K562 (cell line): ENCODE measurements at regions not wholly inside any gene's neighbourhood (a gene's known extent, or its start where the extent isn't known, plus 50 kb on each side); places are given as distances from the start of the nearest gene placed in this dataset.

Experiments
- ATAC-seq: fragments of 200-7000 bp; cut with Tn5 transposase; 3 replicates; pipeline ENCODE4 v1.9.1; 2020; ENCODE audit warnings: moderate library complexity
- BruUV-seq: library from RNA; stranded (reverse); fragments of 400-500 nt; replicated peaks from 2 replicates; lab custom pipeline; 2021; lab: Mats Ljungman, UMichigan
- CTCF ChIA-PET: fragments of 300-600 bp; formaldehyde crosslinking; extraction: SDS; loops from one replicate; lab custom pipeline; 2021; ENCODE audit warnings: low intra/inter-chr PET ratio; lab: Yijun Ruan, JAX
- POLR2A ChIA-PET: fragments of 300-600, 350-650 bp; sonication (Branson Sonifier 250); formaldehyde crosslinking; extraction: SDS; loops from one replicate; lab custom pipeline; 2021; ENCODE audit warnings: antibody characterized with exemption, inconsistent platforms; lab: Yijun Ruan, JAX
- DNase-seq, 4 experiments: peaks; one replicate each; pipeline versions ENCODE4 v3.0.0 to v3.0.0-alpha.2; 2011 to 2018; ENCODE audit warnings: low spot score in 3 of 4, mixed read lengths in 3 of 4; ENCODE audit errors: extremely low read depth in 1 of 4
- FAIRE-seq: peaks from 2 replicates; lab custom pipeline; 2011; peaks lifted over from hg19 to GRCh38; lab: Jason Lieb, UNC
- H2AFZ ChIP-seq: 2 replicates; pipeline ENCODE4 v1.6.0; 2011; ENCODE audit warnings: low read depth, low read length, control low read depth, inconsistent platforms
- H3K27ac ChIP-seq: fragments of 200-600 bp; 3 replicates; pipeline ENCODE4 v1.8.0; 2011; ENCODE audit warnings: low read depth, mild to moderate bottlenecking, control low read depth, inconsistent platforms, low read length, moderate library complexity, mixed read lengths; ENCODE audit errors: extremely low read depth
- H3K27me3 ChIP-seq, 2 experiments: fragments of 300-600 bp in 1 of 2; 2 replicates in 1 of 2; 3 replicates in 1 of 2; pipeline versions ENCODE4 v1.6.0 to v1.8.0; 2011; ENCODE audit warnings: inconsistent platforms in 2 of 2, low read length in 2 of 2, mild to moderate bottlenecking in 1 of 2, mixed read lengths in 1 of 2, moderate library complexity in 1 of 2; ENCODE audit not compliant: control insufficient read depth in 2 of 2, insufficient read depth in 2 of 2
- H3K36me3 ChIP-seq: fragments of 300-600 bp; 3 replicates; pipeline ENCODE4 v1.8.0; 2011; ENCODE audit warnings: mild to moderate bottlenecking, low read length, inconsistent platforms; ENCODE audit not compliant: control insufficient read depth, insufficient read depth
- H3K4me1 ChIP-seq, 2 experiments: fragments of 200-600 bp in 1 of 2; replicated peaks in 1 of 2; 2 replicates in 1 of 2; 3 replicates in 1 of 2; pipeline versions ENCODE4 v1.5.1 to v1.8.0; 2011; ENCODE audit warnings: inconsistent platforms in 2 of 2, low read length in 2 of 2, mild to moderate bottlenecking in 1 of 2, mixed read lengths in 1 of 2, moderate library complexity in 1 of 2; ENCODE audit not compliant: control insufficient read depth in 2 of 2, insufficient read depth in 2 of 2
- H3K4me2 ChIP-seq: 2 replicates; pipeline ENCODE4 v1.6.1; 2011; ENCODE audit warnings: low read length, control low read depth, inconsistent platforms, mixed read lengths; ENCODE audit not compliant: insufficient read depth
- H3K4me3 ChIP-seq: fragments of 200-600 bp; sonication (generic), shearing (Covaris generic); 2 replicates; pipeline ENCODE4 v1.5.1; 2016; ENCODE audit warnings: control low read depth, inconsistent platforms
- H3K79me2 ChIP-seq: fragments of 200-600 bp; 3 replicates; pipeline ENCODE4 v1.8.0; 2011; ENCODE audit warnings: low read length, inconsistent platforms; ENCODE audit not compliant: control insufficient read depth, insufficient read depth
- H3K9ac ChIP-seq, 2 experiments: 2 replicates each; pipeline versions ENCODE4 v1.6.0 to v1.6.1; 2011; ENCODE audit warnings: low read depth in 2 of 2, low read length in 2 of 2, control low read depth in 1 of 2, inconsistent platforms in 1 of 2, mild to moderate bottlenecking in 1 of 2, mixed read lengths in 1 of 2; ENCODE audit not compliant: insufficient read depth in 1 of 2
- H3K9me1 ChIP-seq: one replicate; pipeline ENCODE4 v1.6.0; 2011; ENCODE audit warnings: inconsistent platforms, mild to moderate bottlenecking, low read length, moderate library complexity; ENCODE audit not compliant: control insufficient read depth, insufficient read depth
- H3K9me3 ChIP-seq: replicated peaks from 2 replicates; pipeline ENCODE4 v1.5.1; 2011; ENCODE audit warnings: low read depth, low read length, inconsistent platforms; ENCODE audit not compliant: control insufficient read depth, insufficient read depth
- H4K20me1 ChIP-seq: replicated peaks from 2 replicates; pipeline ENCODE4 v1.6.1; 2011; ENCODE audit warnings: low read length, inconsistent platforms, mixed read lengths; ENCODE audit not compliant: control insufficient read depth, insufficient read depth
- AFF1 ChIP-seq, 2 experiments: fragments of 450-650 bp; IDR thresholded peaks; 2 replicates each; pipeline ENCODE4 v1.6.1; 2018; ENCODE audit warnings: mild to moderate bottlenecking in 2 of 2, low read depth in 1 of 2; ENCODE audit not compliant: partially characterized antibody in 2 of 2
- BRF2 ChIP-seq: IDR thresholded peaks from 3 replicates; pipeline ENCODE4 v1.6.1; 2011; ENCODE audit warnings: borderline replicate concordance, mild to moderate bottlenecking; ENCODE audit not compliant: insufficient read length, insufficient read depth
- CBFB ChIP-seq: sonication (generic); formaldehyde crosslinking; IDR thresholded peaks from 2 replicates; pipeline ENCODE4 v1.4.0; 2020; ENCODE audit warnings: mild to moderate bottlenecking, missing genetic modification reagents
- CREB3L1 ChIP-seq: fragments of 450-650 bp; IDR thresholded peaks from 2 replicates; pipeline ENCODE4 v1.6.1; 2014; ENCODE audit warnings: low read depth, mild to moderate bottlenecking, moderate library complexity, borderline replicate concordance
- CTBP1 ChIP-seq: fragments of 450-650 bp; IDR thresholded peaks from 2 replicates; pipeline ENCODE4 v1.6.1; 2016; ENCODE audit warnings: borderline replicate concordance
- JUN ChIP-seq, 2 experiments: sonication (generic) in 1 of 2; formaldehyde crosslinking in 1 of 2; IDR thresholded peaks; 2 replicates each; pipeline versions ENCODE4 v1.6.1 to v1.8.0; 2012 to 2022; ENCODE audit warnings: borderline replicate concordance in 2 of 2, mild to moderate bottlenecking in 2 of 2, improper control_type of control experiment in 1 of 2, low read depth in 1 of 2, low read length in 1 of 2, missing genetic modification reagents in 1 of 2
- NCOR1 ChIP-seq: fragments of 450-650 bp; IDR thresholded peaks from 2 replicates; pipeline ENCODE4 v1.6.1; 2016; ENCODE audit warnings: mild to moderate bottlenecking, moderate library complexity
- RHOXF2B ChIP-seq: fragments of 250-450 bp; sonication (Bioruptor Pico); conservative IDR thresholded peaks from 2 replicates; pipeline ENCODE4 v1.5.1; 2021
- SNRNP70 ChIP-seq: fragments of 200-400 bp; formaldehyde crosslinking; optimal IDR thresholded peaks from 2 replicates; pipeline ENCODE3; 2017; ENCODE audit warnings: low read depth, low read length
- SRSF3 ChIP-seq: fragments of 200-400 bp; formaldehyde crosslinking; IDR thresholded peaks from 2 replicates; pipeline ENCODE4 v1.6.1; 2016; ENCODE audit warnings: mild to moderate bottlenecking, low read length, moderate library complexity; ENCODE audit not compliant: insufficient read depth
- TBP ChIP-seq: optimal IDR thresholded peaks from 2 replicates; pipeline ENCODE3; 2011; ENCODE audit warnings: low read depth, low read length, improper control_type of control experiment
- TFAP4 ChIP-seq: sonication (generic); formaldehyde crosslinking; IDR thresholded peaks from 2 replicates; pipeline ENCODE4 v1.8.0; 2022; ENCODE audit warnings: missing genetic modification reagents, mild to moderate bottlenecking, moderate library complexity, borderline replicate concordance
- XRCC5 ChIP-seq: fragments of 200-400 bp; formaldehyde crosslinking; IDR thresholded peaks from 2 replicates; pipeline ENCODE4 v1.6.1; 2017; ENCODE audit warnings: low read depth, mild to moderate bottlenecking, low read length
- ZNF174 ChIP-seq: fragments of 250-450 bp; sonication (Bioruptor Pico); IDR thresholded peaks from 2 replicates; pipeline ENCODE4 v1.4.0; 2020; ENCODE audit warnings: mild to moderate bottlenecking
- ZNF707 ChIP-seq: fragments of 250-450 bp; sonication (Bioruptor Pico); conservative IDR thresholded peaks from 2 replicates; pipeline ENCODE4 v1.8.0; 2022; ENCODE audit warnings: inconsistent platforms, mild to moderate bottlenecking, moderate library complexity
- WGBS: fragments of 100-300 bp; shearing (Covaris generic); methylation state at CpG from one replicate; pipeline ENCODE4 v1.1.6; 2016; ENCODE audit warnings: low coverage, mixed read lengths; ENCODE audit not compliant: insufficient coverage; ENCODE audit errors: missing lambda C conversion rate; 5-methylcytosine and 5-hydroxymethylcytosine counted together
- in situ Hi-C: fragments of 300-500 bp; cut with MboI; formaldehyde crosslinking; loops from 4 replicates; pipeline ENCODE4 v1.15.0; 2018; ENCODE audit warnings: inconsistent platforms, mixed read lengths
- intact Hi-C: fragments of 100-400 bp; cut with micrococcal nuclease; formaldehyde crosslinking; loops from 2 replicates; pipeline ENCODE4 v1.14.2; 2022

- no peak overlapping the region for H3K4me2 ChIP-seq
- H3K36me3 ChIP-seq = no peaks in the 10 kb centered on the region
- no peaks in the 10 kb centered on the region for H3K27me3 ChIP-seq
- ATAC-seq (no peak), FAIRE-seq (no peak), DNase-seq (no peak)
- H3K27ac ChIP-seq = no peak overlapping the region
- CTCF ChIA-PET = no interaction called here
- no peaks in the 10 kb centered on the region for H3K4me1 ChIP-seq
- H3K9me3 ChIP-seq = no peaks in the 10 kb centered on the region
- H3K79me2 ChIP-seq = no peaks in the 10 kb centered on the region
- intact Hi-C loops (no loop called here), in situ Hi-C loops (no loop called here)
- no peaks in the 10 kb centered on the region for H4K20me1 ChIP-seq
- no TSS peak for BruUV-seq
- WGBS = 0% methylated on average over 3 of the region's 3 CpGs
- no peaks in the 10 kb centered on the region for H3K9me1 ChIP-seq
- POLR2A ChIA-PET = no interaction called here
- no peak overlapping the region for H2AFZ ChIP-seq
- H3K9ac ChIP-seq = no peak overlapping the region
- H3K4me3 ChIP-seq = no peak overlapping the region
- TF ChIP-seq CBFB (CRISPR knock-in tag) (no peak), TFAP4 (no peak), XRCC5 (no peak), SNRNP70 (no peak), CREB3L1 (no peak), RHOXF2B (CRISPR knock-in tag) (no peak), ZNF707 (CRISPR knock-in tag) (no peak), AFF1 (IDR thresholded peaks at IDR 0.05; ENCODE audit: low read depth in 1 of 2, partially characterized antibody in 2 of 2) (no peak), NCOR1 (no peak), CTBP1 (no peak), SRSF3 (no peak), JUN (IDR thresholded peaks at IDR 0.05; ENCODE audit: borderline replicate concordance, low read depth, low read length) (no peak), JUN (CRISPR knock-in tag; IDR thresholded peaks at IDR 0.05; ENCODE audit: borderline replicate concordance) (no peak), ZNF174 (no peak), BRF2 (no peak), TBP (no peak)
Measured at GRCh38 chr6:23340271-23340670, 770.9 kb downstream of the HDGFL1 start.
